Lower lobe of right lung (tissue), 2 donors: ENCODE measurements at regions not wholly inside any gene's neighbourhood (a gene's known extent, or its start where the extent isn't known, plus 50 kb on each side); places are given as distances from the start of the nearest gene placed in this dataset.
A peak's percentile ranks its signal among the peaks of the same experiment; 100 is the strongest.
"Not testable (repeated sequence)": the region's sequence is repeated elsewhere in the genome, so short reads cannot be mapped to it uniquely, and the experiment has no call there.

Source experiments
- ATAC-seq, 2 donors: fragments of 200-7000 bp; cut with Tn5 transposase; one replicate each; pipeline ENCODE4 v1.9.1; 2020 to 2022; ENCODE audit warnings: mild to moderate bottlenecking in 2 of 2, moderate library complexity in 2 of 2
- DNase-seq: peaks from one replicate; pipeline ENCODE4 v3.0.0-alpha.2; 2020
- H3K27ac ChIP-seq: fragments of 200-600 bp; one replicate; pipeline ENCODE4 v1.8.0; 2022
- H3K27me3 ChIP-seq: fragments of 200-600 bp; one replicate; pipeline ENCODE4 v1.8.0; 2022; ENCODE audit warnings: low read depth
- H3K36me3 ChIP-seq: fragments of 200-600 bp; one replicate; pipeline ENCODE4 v1.8.0; 2022; ENCODE audit warnings: mild to moderate bottlenecking
- H3K4me1 ChIP-seq: fragments of 200-600 bp; one replicate; pipeline ENCODE4 v1.8.0; 2022
- H3K4me3 ChIP-seq: fragments of 200-600 bp; one replicate; pipeline ENCODE4 v1.8.0; 2022; ENCODE audit warnings: mild to moderate bottlenecking
- H3K9me3 ChIP-seq: fragments of 200-600 bp; one replicate; pipeline ENCODE4 v1.8.0; 2022
- CTCF ChIP-seq: fragments of 200-600 bp; IDR thresholded peaks from one replicate; pipeline ENCODE4 v1.8.0; 2022; ENCODE audit warnings: antibody characterized with exemption, mild to moderate bottlenecking
- intact Hi-C: fragments of 100-400 bp; cut with DNase I; formaldehyde crosslinking; loops from one replicate; pipeline ENCODE4 v1.11.0; 2022
- donor health status: DM: no; HTN: yes; CAD: no; lungs with severe emphysema.

- Histone ChIP-seq H3K36me3 (no peaks in the 10 kb centered on the region), H3K9me3 (no peaks in the 10 kb centered on the region), H3K4me3 (no peak overlapping the region), H3K27me3 (no peaks in the 10 kb centered on the region), H3K27ac (no peak overlapping the region), H3K4me1 (peaks cover 36% of the 10 kb centered on the region)
- peak in 1 of 2 donors; percentile 20 for ATAC-seq
- no peak for DNase-seq
- peak; percentile 38 for TF ChIP-seq CTCF
- intact Hi-C loops, result no loop called here
Measured at GRCh38 chr2:207230261-207231105, 64.7 kb upstream of the KLF7 start.

- DNase-seq, result no peak
- Histone ChIP-seq H3K27ac (no peak overlapping the region), H3K4me1 (peaks cover 35% of the 10 kb centered on the region), H3K36me3 (no peaks in the 10 kb centered on the region), H3K27me3 (no peaks in the 10 kb centered on the region), H3K4me3 (no peak overlapping the region), H3K9me3 (no peaks in the 10 kb centered on the region)
- TF ChIP-seq CTCF, result no peak
- intact Hi-C loops, result no loop called here
- no peak for ATAC-seq
Measured at GRCh38 chr2:207231106-207231865, 65.5 kb upstream of the KLF7 start.

GRCh38 chr2:207231967-207232366 is 66.2 kb upstream of the KLF7 start:
- Histone ChIP-seq H3K27me3 (no peaks in the 10 kb centered on the region), H3K4me1 (peaks cover 33% of the 10 kb centered on the region), H3K27ac (no peak overlapping the region), H3K4me3 (no peak overlapping the region), H3K9me3 (no peaks in the 10 kb centered on the region), H3K36me3 (no peaks in the 10 kb centered on the region)
- no peak for TF ChIP-seq CTCF
- intact Hi-C loops, result no loop called here
- ATAC-seq (no peak), DNase-seq (no peak)

- H3K27ac ChIP-seq, H3K9me3 ChIP-seq, DNase-seq, H3K4me3 ChIP-seq, intact Hi-C loops, H3K27me3 ChIP-seq, H3K36me3 ChIP-seq, ATAC-seq: not testable (repeated sequence)
- peaks cover 32% of the 10 kb centered on the region for H3K4me1 ChIP-seq
Measured at GRCh38 chr2:207233141-207233540, 67.4 kb upstream of the KLF7 start.

GRCh38 chr2:207233731-207234130 is 68.0 kb upstream of the KLF7 start:
- TF ChIP-seq CTCF, result no peak
- ATAC-seq (no peak), DNase-seq (no peak)
- intact Hi-C loops, result no loop called here
- Histone ChIP-seq H3K27ac (no peak overlapping the region), H3K9me3 (no peaks in the 10 kb centered on the region), H3K4me3 (no peak overlapping the region), H3K36me3 (no peaks in the 10 kb centered on the region), H3K4me1 (peaks cover 32% of the 10 kb centered on the region), H3K27me3 (no peaks in the 10 kb centered on the region)

GRCh38 chr2:207235621-207236020 is 69.9 kb upstream of the KLF7 start:
- no peaks in the 10 kb centered on the region for H3K36me3 ChIP-seq
- intact Hi-C loops, result no loop called here
- no peaks in the 10 kb centered on the region for H3K9me3 ChIP-seq
- peaks cover 40% of the 10 kb centered on the region for H3K4me1 ChIP-seq
- ATAC-seq (no peak), DNase-seq (no peak)
- TF ChIP-seq CTCF, result no peak
- no peak overlapping the region for H3K27ac ChIP-seq
- no peak overlapping the region for H3K4me3 ChIP-seq
- no peaks in the 10 kb centered on the region for H3K27me3 ChIP-seq
